ENCODE measurements at regions not wholly inside any gene's neighbourhood (a gene's known extent, or its start where the extent isn't known, plus 50 kb on each side); places are given as distances from the start of the nearest gene placed in this dataset.

GRCh38 chr17:12365805-12366204, 299.9 kb upstream of the MYOCD start:
- no peak for TF ChIP-seq POLR2A (IDR thresholded peaks at IDR 0.05; ENCODE audit: low read length)
- TF ChIP-seq GATA1 (IDR thresholded peaks at IDR 0.05; ENCODE audit: low read depth, low read length): no peak
- DNase-seq: no peak

DNA sequence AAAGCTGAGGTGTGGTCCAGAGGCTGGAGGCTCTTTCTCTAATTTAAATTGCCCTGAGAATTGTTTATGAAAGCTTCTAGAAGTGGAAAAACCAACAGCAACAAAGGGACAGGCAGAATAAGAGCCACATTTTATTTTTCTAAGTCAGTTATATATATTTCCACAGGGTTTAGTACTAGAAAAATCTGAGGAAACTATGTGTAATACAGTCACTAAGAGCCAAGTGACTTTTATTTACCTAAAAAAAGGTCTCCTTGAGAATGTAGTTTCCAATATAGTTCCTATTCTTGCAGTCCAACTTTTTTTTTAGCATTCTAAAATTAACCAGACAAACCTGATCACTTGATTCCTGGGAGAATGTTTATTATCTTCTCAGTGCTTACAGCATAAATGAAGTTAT, 296.6 kb upstream of the MYOCD start:
- TF ChIP-seq POLR2A (IDR thresholded peaks at IDR 0.05; ENCODE audit: low read length) (no peak), GATA1 (IDR thresholded peaks at IDR 0.05; ENCODE audit: low read depth, low read length) (no peak)
- no peak for DNase-seq

- TF ChIP-seq POLR2A (IDR thresholded peaks at IDR 0.05; ENCODE audit: low read length) (no peak), GATA1 (IDR thresholded peaks at IDR 0.05; ENCODE audit: low read depth, low read length) (no peak)
- no peak for DNase-seq
These were observed 289.4 kb upstream of the MYOCD start for GRCh38 chr17:12376276-12376675.

DNA sequence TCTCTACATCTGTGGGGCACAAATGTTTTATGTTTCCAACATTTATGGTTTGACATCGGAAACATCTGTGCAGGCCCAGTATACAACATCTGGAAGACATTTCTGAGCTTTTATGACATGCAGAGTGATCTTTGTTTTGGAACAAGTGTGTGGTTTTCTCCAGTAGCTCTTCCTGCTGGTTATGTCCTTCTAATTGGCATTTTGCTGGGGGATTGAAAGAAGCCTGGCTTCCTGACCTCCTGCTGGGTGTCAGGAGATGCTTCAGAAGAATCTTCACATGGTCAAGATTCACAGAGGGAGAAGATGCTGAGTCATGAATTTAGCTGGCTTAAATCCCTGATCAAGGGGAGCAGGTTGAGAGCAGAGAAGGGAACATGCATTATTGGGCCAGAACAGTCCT, 279.5 kb upstream of the MYOCD start:
- TF ChIP-seq POLR2A (IDR thresholded peaks at IDR 0.05; ENCODE audit: low read length): no peak
- no peak for TF ChIP-seq GATA1 (IDR thresholded peaks at IDR 0.05; ENCODE audit: low read depth, low read length)
- no peak for DNase-seq

GRCh38 chr17:12388226-12388625, 277.5 kb upstream of the MYOCD start:
- DNase-seq: no peak
- no peak for TF ChIP-seq POLR2A (IDR thresholded peaks at IDR 0.05; ENCODE audit: low read length)
- TF ChIP-seq GATA1 (IDR thresholded peaks at IDR 0.05; ENCODE audit: low read depth, low read length): no peak

DNA sequence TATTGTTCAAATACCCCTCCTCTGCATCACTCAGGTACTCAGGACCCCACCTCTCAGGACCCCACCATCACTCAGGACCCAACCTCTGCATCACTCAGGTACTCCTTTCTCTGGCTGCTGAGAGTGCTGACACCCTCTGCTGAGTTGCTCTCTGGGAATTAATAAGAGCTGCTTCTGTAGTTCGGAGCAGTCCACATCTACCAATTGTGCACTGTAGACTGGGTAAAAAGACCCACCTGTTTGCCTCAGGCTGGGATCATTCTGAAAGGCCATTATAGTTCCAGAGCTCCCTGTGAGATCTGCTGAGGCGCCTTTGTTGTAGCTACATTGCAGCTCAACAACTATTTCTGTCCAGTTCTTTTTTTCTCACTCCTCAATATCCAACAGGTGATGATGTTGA, 276.3 kb upstream of the MYOCD start:
- no peak for TF ChIP-seq GATA1 (IDR thresholded peaks at IDR 0.05; ENCODE audit: low read depth, low read length)
- no peak for TF ChIP-seq POLR2A (IDR thresholded peaks at IDR 0.05; ENCODE audit: low read length)
- no peak for DNase-seq

GRCh38 chr17:12390631-12391030, 275.1 kb upstream of the MYOCD start:
- no peak for DNase-seq
- no peak for TF ChIP-seq GATA1 (IDR thresholded peaks at IDR 0.05; ENCODE audit: low read depth, low read length)
- no peak for TF ChIP-seq POLR2A (IDR thresholded peaks at IDR 0.05; ENCODE audit: low read length)

- DNase-seq: no peak
- TF ChIP-seq GATA1 (IDR thresholded peaks at IDR 0.05; ENCODE audit: low read depth, low read length) (no peak), POLR2A (IDR thresholded peaks at IDR 0.05; ENCODE audit: low read length) (no peak)
These were observed 274.2 kb upstream of the MYOCD start for GRCh38 chr17:12391468-12391867.

GRCh38 chr17:12395733-12396354, 269.8 kb upstream of the MYOCD start:
- DNase-seq: peak; percentile 12 to 27

GRCh38 chr17:12398441-12399051, 267.1 kb upstream of the MYOCD start:
- TF ChIP-seq GATA1 (IDR thresholded peaks at IDR 0.05; ENCODE audit: low read depth, low read length): no peak
- no peak for TF ChIP-seq POLR2A (IDR thresholded peaks at IDR 0.05; ENCODE audit: low read length)
- no peak for DNase-seq

More at GRCh38 chr17:12395733-12396354, 269.8 kb upstream of the MYOCD start:
- no peak for TF ChIP-seq POLR2A (IDR thresholded peaks at IDR 0.05; ENCODE audit: low read length)
- TF ChIP-seq GATA1 (IDR thresholded peaks at IDR 0.05; ENCODE audit: low read depth, low read length): no peak

GRCh38 chr17:12402963-12403622, 262.6 kb upstream of the MYOCD start:
- DNase-seq: no peak
- TF ChIP-seq GATA1 (IDR thresholded peaks at IDR 0.05; ENCODE audit: low read depth, low read length): no peak
- TF ChIP-seq POLR2A (IDR thresholded peaks at IDR 0.05; ENCODE audit: low read length): no peak

DNA sequence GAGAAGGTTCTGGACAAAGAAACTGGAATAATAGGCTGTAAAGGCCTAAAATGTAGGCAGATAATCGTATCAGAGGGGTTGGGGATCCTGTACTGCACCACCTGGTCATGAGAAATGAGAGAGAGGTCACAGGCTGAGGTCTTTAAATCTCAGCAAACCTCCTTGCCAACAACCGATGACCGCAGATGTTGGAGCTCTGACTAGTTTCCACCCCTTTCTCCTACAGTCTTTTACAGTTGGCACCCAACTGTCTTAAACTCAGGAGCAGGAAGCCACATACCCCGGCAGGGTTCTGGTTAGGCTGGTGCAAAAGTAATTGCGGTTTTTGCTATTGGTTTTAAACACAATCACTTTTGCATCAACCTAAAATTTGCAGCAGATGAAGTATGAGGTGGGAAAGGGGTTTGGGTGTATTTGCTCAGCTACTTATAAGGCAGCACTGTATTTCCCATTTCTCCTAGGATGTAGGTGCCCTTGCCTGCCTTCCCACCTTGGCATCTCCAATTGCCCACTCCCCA, 261.8 kb upstream of the MYOCD start:
- TF ChIP-seq POLR2A (IDR thresholded peaks at IDR 0.05; ENCODE audit: low read length): no peak
- TF ChIP-seq GATA1 (IDR thresholded peaks at IDR 0.05; ENCODE audit: low read depth, low read length): no peak
- DNase-seq: no peak

GRCh38 chr17:12406623-12407215, 259.0 kb upstream of the MYOCD start:
- no peak for DNase-seq
- TF ChIP-seq POLR2A (IDR thresholded peaks at IDR 0.05; ENCODE audit: low read length) (no peak), GATA1 (IDR thresholded peaks at IDR 0.05; ENCODE audit: low read depth, low read length) (no peak)
